Ishikawa (cell line): ENCODE measurements at regions not wholly inside any gene's neighbourhood (a gene's known extent, or its start where the extent isn't known, plus 50 kb on each side); places are given as distances from the start of the nearest gene placed in this dataset.

Experiments
- CEBPB ChIP-seq: IDR thresholded peaks from 2 replicates; pipeline ENCODE4 v1.6.1; 2012
- CREB1 ChIP-seq: IDR thresholded peaks from 2 replicates; pipeline ENCODE4 v1.6.1; 2012; ENCODE audit warnings: low read depth
- EGR1 ChIP-seq: IDR thresholded peaks from 2 replicates; pipeline ENCODE4 v1.6.1; 2012
- EP300 ChIP-seq: IDR thresholded peaks from 2 replicates; pipeline ENCODE4 v1.6.1; 2012; ENCODE audit warnings: borderline replicate concordance
- FOXM1 ChIP-seq: IDR thresholded peaks from 2 replicates; pipeline ENCODE4 v1.6.1; 2012; ENCODE audit warnings: low read depth, borderline replicate concordance
- MAX ChIP-seq: IDR thresholded peaks from 2 replicates; pipeline ENCODE4 v1.6.1; 2012
- NFIC ChIP-seq: IDR thresholded peaks from 2 replicates; pipeline ENCODE4 v1.6.1; 2012
- RAD21 ChIP-seq: IDR thresholded peaks from 2 replicates; pipeline ENCODE4 v1.6.1; 2012; ENCODE audit warnings: low read depth
- TAF1 ChIP-seq: IDR thresholded peaks from 2 replicates; pipeline ENCODE4 v1.6.1; 2012; ENCODE audit warnings: low read depth, mild to moderate bottlenecking
- TCF12 ChIP-seq: IDR thresholded peaks from 2 replicates; pipeline ENCODE4 v1.6.1; 2012; ENCODE audit warnings: low read depth
- TEAD4 ChIP-seq: IDR thresholded peaks from 2 replicates; pipeline ENCODE4 v1.6.1; 2012
- YY1 ChIP-seq: IDR thresholded peaks from 2 replicates; pipeline ENCODE4 v1.6.1; 2012; ENCODE audit warnings: low read depth
- TF ChIP-seq, protein P1 (sequence below): IDR thresholded peaks from 2 replicates; pipeline ENCODE4 v1.6.1; 2012
- TF ChIP-seq, protein P2 (sequence below): IDR thresholded peaks from 2 replicates; pipeline ENCODE4 v1.6.1; 2012; ENCODE audit warnings: low read depth, mild to moderate bottlenecking

DNA sequence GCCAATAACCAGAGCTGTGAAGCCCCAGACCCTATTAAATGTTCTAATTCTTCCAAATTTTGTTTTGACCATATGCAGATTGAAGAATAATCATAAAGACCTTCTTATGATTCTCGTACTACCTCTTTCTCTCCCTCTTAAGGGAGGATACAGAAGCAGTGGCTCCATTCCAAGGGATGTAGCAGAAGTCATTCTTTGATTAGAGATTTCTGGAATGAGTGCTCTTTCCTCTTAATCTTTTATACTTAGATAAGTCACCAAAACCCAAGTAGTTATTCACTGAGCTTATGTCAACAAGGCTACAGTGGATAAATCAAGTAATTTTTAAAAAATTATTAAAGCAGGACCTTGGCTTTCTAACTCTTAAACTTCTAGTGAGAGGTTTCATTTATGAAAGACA, 266.0 kb upstream of the STXBP5 start:
- TF ChIP-seq FOXM1 (no peak), CEBPB (no peak), TAF1 (no peak), EP300 (no peak), RAD21 (no peak), TEAD4 (no peak), MAX (no peak), EGR1 (no peak), CREB1 (no peak), TCF12 (no peak), YY1 (no peak), NFIC (no peak)
- TF ChIP-seq, protein P1, sequence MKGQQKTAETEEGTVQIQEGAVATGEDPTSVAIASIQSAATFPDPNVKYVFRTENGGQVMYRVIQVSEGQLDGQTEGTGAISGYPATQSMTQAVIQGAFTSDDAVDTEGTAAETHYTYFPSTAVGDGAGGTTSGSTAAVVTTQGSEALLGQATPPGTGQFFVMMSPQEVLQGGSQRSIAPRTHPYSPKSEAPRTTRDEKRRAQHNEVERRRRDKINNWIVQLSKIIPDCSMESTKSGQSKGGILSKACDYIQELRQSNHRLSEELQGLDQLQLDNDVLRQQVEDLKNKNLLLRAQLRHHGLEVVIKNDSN, result no peak
- TF ChIP-seq, protein P2, sequence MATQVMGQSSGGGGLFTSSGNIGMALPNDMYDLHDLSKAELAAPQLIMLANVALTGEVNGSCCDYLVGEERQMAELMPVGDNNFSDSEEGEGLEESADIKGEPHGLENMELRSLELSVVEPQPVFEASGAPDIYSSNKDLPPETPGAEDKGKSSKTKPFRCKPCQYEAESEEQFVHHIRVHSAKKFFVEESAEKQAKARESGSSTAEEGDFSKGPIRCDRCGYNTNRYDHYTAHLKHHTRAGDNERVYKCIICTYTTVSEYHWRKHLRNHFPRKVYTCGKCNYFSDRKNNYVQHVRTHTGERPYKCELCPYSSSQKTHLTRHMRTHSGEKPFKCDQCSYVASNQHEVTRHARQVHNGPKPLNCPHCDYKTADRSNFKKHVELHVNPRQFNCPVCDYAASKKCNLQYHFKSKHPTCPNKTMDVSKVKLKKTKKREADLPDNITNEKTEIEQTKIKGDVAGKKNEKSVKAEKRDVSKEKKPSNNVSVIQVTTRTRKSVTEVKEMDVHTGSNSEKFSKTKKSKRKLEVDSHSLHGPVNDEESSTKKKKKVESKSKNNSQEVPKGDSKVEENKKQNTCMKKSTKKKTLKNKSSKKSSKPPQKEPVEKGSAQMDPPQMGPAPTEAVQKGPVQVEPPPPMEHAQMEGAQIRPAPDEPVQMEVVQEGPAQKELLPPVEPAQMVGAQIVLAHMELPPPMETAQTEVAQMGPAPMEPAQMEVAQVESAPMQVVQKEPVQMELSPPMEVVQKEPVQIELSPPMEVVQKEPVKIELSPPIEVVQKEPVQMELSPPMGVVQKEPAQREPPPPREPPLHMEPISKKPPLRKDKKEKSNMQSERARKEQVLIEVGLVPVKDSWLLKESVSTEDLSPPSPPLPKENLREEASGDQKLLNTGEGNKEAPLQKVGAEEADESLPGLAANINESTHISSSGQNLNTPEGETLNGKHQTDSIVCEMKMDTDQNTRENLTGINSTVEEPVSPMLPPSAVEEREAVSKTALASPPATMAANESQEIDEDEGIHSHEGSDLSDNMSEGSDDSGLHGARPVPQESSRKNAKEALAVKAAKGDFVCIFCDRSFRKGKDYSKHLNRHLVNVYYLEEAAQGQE, result no peak
